ENCODE measurements at regions not wholly inside any gene's neighbourhood (a gene's known extent, or its start where the extent isn't known, plus 50 kb on each side); places are given as distances from the start of the nearest gene placed in this dataset.

GRCh38 chr18:75116809-75117208 lies 92.1 kb downstream of the PTGR3 start:
- no peak overlapping the region for H3K4me3 Mint-ChIP-seq
- H3K27ac Mint-ChIP-seq: no peak overlapping the region
- H3K27me3 Mint-ChIP-seq (ENCODE audit: low read depth, poor library complexity): peaks cover 11% of the 10 kb centered on the region
- peaks cover 22% of the 10 kb centered on the region for H3K4me1 Mint-ChIP-seq
- no peak for TF ChIP-seq CTCF (IDR thresholded peaks at IDR 0.05)
- H3K36me3 Mint-ChIP-seq (ENCODE audit: low read depth): no peaks in the 10 kb centered on the region
- DNase-seq: no peak
- no peaks in the 10 kb centered on the region for H3K9me3 Mint-ChIP-seq

- Mint-ChIP-seq H3K36me3 (ENCODE audit: low read depth) (no peaks in the 10 kb centered on the region), H3K27me3 (ENCODE audit: low read depth, poor library complexity) (peaks cover 7% of the 10 kb centered on the region), H3K9me3 (no peaks in the 10 kb centered on the region), H3K27ac (no peak overlapping the region), H3K4me1 (peaks cover 28% of the 10 kb centered on the region), H3K4me3 (no peak overlapping the region)
- DNase-seq: no peak
- TF ChIP-seq CTCF (IDR thresholded peaks at IDR 0.05): no peak
Observed at GRCh38 chr18:75116165-75116564, 92.8 kb downstream of the PTGR3 start.

GRCh38 chr18:75115514-75115913 lies 93.4 kb downstream of the PTGR3 start:
- Mint-ChIP-seq H3K4me1 (peaks cover 28% of the 10 kb centered on the region), H3K36me3 (ENCODE audit: low read depth) (no peaks in the 10 kb centered on the region), H3K27me3 (ENCODE audit: low read depth, poor library complexity) (peaks cover 3% of the 10 kb centered on the region), H3K27ac (no peak overlapping the region), H3K9me3 (no peaks in the 10 kb centered on the region), H3K4me3 (no peak overlapping the region)
- TF ChIP-seq CTCF (IDR thresholded peaks at IDR 0.05): no peak
- no peak for DNase-seq
